Left ventricle myocardium superior (tissue), 1 donor: ENCODE measurements at regions not wholly inside any gene's neighbourhood (a gene's known extent, or its start where the extent isn't known, plus 50 kb on each side); places are given as distances from the start of the nearest gene placed in this dataset.
"Not testable (repeated sequence)": the region's sequence is repeated elsewhere in the genome, so short reads cannot be mapped to it uniquely, and the experiment has no call there.

ENCODE experiments used
- ATAC-seq: fragments of 200-7000 bp; cut with Tn5 transposase; one replicate; pipeline ENCODE4 v1.9.1; 2020; ENCODE audit warnings: mild to moderate bottlenecking, moderate library complexity
- DNase-seq: peaks from one replicate; pipeline ENCODE4 v3.0.0-alpha.2; 2020
- intact Hi-C: fragments of 100-400 bp; cut with micrococcal nuclease; formaldehyde crosslinking; loops from one replicate; pipeline ENCODE4 v1.11.0; 2022
- donor health status: DM: no; HTN: yes; CAD: no; lungs with severe emphysema.

DNA sequence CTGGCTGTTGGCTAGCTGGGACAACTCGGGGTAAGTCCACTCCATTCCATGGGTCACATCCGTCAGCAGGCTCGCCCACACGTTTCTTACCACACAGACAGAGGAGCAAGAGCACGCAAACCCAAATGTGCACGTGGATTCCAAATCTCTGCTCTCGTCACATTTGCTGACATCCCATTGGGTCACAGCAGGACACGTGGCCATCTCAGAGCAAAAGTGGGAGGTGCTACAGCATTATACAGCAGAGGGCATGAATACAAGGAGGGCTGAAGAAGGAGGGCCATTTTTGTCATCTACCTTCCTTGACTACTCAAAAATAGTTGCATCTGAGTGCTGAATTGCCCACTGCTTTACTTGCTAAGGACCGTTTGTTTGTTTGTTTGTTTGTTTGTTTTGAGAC is 84.7 kb downstream of the RBBP6 start:
- no peak for DNase-seq
- no peak for ATAC-seq
- intact Hi-C loops: no loop called here

DNA sequence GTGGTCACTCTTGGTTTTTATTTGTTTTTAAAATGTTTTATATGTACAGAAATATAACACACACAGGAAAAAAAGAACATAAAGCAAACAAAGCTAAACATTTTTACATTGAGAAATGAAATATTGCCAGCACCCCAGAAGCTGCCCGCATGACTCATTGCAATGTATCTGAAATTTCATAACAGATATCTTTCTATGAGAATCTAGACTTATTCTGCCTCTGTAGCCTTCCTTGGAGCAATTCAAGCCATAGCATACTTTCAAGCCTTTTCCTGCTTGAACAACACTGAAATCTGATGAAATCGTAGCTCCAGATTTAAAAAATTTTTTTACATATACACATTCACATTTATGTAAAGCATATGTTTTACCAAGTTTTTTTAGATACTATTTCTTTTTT is 86.9 kb downstream of the RBBP6 start:
- intact Hi-C loops: no loop called here
- no peak for ATAC-seq
- no peak for DNase-seq

DNA sequence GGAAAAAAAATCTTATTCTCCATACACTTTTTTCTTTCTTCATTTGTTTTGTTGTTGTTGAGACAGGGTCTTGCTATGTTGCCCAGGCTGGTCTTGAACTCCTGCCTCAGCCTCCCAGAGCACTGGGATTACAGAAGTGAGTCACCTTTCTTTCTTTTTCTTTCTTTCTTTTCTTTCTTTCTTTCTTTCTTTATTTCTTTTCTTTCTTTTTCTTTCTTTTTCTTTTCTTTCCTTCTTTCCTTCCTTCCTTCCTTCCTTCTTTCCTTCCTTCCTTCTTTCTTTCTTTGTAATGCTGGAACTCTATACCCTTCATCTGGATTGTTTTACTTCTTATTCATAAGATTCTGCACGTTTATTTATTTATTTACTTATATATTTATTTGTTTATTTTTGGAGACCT is 94.5 kb upstream of the TNRC6A start:
- intact Hi-C loops: no loop called here
- DNase-seq: no peak
- ATAC-seq: no peak

DNA sequence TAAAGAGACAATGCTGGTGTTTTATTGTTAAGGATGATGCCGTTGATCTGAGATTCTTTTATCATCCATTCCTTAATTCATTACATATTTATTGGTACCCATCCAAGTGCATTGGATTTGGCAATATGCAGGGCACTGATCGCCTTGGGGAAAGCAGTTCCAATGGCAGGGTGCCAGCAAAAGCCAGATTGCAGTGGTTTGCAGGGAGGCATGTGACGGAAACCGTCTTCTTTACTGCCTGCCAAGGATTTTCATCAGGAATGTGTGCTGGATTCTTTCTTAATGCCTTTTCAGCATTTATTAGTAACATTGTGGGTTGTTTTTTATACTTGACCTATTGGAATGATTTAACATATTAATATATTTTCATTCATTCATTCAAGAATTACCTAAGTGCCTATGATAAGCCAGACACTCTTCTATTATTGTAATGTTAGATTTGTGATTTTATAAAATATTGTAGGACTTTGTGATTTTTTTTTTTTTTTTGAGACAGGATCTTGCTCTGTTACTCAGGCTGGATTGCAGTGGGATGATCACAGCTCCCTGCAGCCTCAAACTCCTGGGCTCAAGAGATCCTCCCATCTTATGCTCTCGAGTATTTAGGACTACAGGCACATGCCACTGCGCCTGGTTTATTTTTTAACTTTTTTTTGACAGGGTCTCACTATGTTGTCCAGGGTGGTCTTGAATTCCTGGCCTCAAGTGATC is 93.4 kb upstream of the TNRC6A start:
- DNase-seq (peak; percentile 79), ATAC-seq (peak; percentile 80)
- intact Hi-C loops: no loop called here

DNA sequence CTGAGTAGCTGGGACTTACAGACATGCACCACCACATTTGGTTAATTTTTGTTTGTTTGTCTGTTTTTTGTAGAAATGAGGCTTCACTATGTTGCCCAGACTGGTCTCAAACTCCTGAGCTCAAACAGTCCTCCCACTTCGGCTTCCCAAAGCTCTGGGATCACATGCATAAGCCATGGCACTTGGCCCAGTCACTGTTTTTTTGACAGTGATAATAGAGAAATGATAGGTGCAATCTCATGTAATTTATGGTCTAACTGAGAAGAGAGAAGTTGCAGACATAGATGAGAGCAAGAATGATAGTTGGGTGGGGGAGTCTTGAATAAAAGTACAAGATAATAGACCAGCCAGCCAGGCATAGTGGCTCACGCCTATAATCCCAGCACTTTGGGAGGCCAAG is 89.7 kb upstream of the TNRC6A start:
- intact Hi-C loops: no loop called here
- ATAC-seq (peak; percentile 20), DNase-seq (no peak)

DNA sequence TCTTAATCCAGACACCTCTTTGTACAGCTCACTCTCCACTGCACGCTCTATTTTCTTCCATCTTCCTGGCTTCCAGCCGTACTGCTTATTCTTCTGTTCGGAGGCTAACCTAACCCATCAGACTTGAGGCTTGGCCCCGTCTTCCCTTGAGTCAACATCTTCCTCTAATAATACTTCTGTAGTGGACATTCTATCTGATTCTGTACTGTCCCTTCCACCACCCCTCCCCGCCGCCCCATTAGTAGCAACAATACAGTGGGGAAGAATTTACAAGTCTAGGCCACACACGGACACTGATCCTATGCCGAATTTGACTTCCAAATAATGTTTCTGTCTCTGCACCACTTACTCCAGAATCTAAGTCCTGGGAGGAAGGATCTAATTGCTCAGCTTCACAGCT is 86.0 kb upstream of the TNRC6A start:
- no peak for DNase-seq
- intact Hi-C loops: no loop called here
- ATAC-seq: no peak

DNA sequence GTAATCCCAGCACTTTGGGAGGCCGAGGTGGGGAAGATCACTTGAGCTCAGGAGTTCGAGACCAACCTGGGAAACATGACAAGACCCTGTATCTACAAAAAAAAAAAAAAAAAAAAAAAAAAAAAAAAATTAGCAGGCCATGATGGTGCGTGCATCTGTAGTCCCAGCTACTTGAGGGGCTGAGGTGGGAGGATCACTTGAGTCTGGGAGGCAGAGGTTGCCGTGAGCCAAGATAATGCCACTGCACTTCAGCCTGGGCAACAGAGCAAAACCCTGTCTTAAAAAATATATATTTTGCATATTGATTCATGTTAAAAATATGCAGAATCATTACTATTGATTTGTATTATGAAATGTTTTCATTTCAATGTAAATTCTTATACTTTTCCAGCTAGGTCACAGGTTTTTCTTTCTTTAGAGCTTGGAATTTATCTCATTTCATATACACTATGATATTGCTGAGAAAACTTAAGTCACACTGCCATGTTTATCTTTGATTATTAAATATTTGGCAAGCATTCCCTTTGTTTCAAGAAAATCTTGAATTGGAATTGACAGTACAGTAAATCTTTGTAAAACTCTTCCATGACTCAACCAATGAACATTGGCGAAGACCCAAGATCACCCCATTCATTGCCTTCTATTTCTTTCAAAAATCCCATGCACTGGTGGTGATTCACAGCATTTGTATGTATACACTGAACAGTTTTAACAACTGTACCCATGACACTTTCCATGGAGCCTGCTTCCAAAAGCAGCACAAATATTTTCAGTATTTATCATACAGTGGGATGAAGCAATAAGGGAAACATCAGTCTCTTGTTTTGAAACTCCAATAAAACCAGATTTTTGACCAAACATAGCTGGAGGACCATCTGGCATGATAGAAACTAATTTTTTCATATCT is 83.5 kb upstream of the TNRC6A start:
- peak; percentile 69 for ATAC-seq
- intact Hi-C loops: no loop called here
- no peak for DNase-seq

DNA sequence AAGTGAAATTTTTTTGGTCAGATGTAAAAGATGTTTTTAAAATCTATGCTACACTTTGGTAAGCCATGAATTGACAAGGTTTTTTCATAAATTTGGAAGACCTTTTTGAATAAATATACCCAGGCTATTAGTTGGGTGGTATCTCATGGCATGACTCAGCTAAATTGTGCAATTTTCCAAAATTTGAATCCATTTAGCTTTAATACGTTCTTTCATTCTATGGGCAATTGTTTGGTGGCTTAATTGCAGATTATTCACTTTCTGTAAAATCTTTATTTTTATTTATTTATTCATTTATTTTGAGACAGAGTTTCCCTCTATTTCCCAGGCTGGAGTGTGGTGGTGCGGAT is 82.8 kb upstream of the TNRC6A start:
- ATAC-seq (no peak), DNase-seq (no peak)
- intact Hi-C loops: no loop called here

DNA sequence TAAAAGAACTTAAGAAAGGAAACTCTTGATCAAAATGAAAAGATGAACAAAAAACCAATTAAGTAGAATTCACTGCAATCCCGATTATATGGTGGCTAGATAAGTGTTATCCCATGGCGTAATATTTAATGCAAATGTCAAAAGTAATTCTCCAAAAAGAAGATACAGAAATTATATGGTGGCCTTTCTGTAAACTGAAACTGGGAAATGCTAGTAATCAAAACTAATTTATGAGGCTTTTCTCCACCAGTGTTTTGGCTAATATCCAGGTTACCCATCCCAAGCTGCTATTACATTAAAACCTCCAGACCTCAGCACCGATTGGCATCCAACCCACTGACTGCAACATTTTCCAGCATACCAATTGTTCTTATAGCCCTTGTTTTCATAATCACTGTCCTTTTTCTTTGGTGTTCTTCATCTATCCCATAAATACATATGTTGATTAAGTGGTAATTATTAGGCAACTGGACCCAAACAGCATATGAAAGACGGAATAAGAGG is 77.2 kb upstream of the TNRC6A start:
- intact Hi-C loops: no loop called here
- no peak for ATAC-seq

DNA sequence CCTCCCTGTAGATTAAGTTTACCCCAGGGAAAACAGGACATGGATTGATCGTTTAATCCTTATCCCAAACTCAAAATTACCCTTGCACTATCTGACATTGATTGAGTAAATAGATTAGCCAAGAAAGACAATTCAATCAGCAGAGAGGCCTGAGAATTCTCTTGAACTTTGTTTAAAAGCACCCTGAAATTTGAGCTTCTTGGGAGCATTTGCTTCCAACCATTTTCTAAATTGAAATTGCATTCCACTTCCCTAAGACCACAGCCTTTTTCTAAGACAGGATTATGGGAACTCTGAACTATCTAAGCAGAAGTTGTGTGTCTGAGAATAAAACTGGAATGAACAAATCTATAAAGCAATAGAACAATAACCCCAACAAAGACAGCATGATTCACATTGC is 76.6 kb upstream of the TNRC6A start:
- ATAC-seq: no peak
- DNase-seq: no peak
- intact Hi-C loops: no loop called here

More for the DNA sequence above, 77.2 kb upstream of the TNRC6A start:
- no peak for DNase-seq

DNA sequence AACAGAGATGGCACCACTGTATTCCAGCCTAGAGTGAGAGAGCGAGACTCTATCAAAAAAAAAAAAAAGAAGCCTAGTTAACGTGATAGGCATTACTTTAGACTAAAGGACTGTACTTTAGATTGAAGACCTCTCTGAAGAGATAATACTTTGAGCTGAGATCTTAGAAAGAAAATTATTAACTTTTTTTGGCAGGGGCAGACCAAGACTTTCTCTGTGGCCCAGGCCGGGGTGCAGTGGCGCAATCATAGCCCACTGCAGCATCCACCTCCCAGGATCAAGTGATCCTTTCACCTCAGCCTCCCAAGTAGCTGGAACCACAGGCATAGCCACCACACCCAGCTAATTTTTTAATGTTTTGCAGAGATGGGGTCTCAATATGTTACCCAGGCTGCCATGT is 75.7 kb upstream of the TNRC6A start:
- DNase-seq: no peak
- no peak for ATAC-seq
- intact Hi-C loops: no loop called here

DNA sequence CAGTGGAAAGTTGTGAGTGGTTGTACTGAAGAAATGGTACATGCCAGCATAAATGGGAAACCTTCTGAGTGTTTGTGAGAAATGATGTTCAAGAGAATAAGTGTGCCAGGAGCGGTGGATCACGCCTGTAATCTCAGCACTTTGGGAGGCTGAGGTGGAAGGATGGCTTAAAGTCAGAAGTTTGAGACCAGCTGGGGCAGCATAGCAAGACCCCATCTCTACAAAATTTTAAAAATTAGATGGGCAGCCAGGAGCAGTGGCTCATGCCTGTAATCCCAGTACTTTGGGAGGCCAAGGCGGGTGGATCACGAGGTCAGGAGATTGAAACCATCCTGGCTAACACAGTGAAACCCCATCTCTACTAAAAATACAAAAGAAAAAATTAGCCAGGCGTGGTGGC is 63.5 kb upstream of the TNRC6A start:
- DNase-seq, ATAC-seq, intact Hi-C loops: not testable (repeated sequence)

DNA sequence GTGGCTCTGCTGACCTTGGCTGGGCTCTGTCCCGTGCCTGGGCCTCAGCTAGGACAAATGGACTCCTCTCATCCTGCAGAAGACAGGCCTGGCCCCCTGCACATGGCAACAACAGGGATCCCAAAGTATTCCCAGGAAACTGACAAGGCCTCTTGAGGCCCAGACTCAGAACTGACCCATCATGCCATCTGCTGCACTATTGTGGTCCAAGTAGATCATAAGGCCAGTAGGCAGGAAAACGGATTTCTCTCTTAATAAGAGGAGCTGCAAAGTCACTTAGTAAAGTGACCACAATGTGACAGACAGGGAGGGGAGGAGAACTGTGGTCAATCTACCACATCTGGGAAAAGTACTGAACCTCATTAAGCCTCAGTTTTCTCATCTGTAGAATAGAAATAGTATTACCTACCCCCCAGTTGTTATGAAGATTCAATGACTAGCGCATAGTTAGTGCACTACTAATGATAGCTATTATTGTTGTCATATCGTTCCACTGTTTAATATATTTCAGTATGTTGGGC is 62.1 kb upstream of the TNRC6A start:
- DNase-seq (no peak), ATAC-seq (no peak)
- intact Hi-C loops: no loop called here

DNA sequence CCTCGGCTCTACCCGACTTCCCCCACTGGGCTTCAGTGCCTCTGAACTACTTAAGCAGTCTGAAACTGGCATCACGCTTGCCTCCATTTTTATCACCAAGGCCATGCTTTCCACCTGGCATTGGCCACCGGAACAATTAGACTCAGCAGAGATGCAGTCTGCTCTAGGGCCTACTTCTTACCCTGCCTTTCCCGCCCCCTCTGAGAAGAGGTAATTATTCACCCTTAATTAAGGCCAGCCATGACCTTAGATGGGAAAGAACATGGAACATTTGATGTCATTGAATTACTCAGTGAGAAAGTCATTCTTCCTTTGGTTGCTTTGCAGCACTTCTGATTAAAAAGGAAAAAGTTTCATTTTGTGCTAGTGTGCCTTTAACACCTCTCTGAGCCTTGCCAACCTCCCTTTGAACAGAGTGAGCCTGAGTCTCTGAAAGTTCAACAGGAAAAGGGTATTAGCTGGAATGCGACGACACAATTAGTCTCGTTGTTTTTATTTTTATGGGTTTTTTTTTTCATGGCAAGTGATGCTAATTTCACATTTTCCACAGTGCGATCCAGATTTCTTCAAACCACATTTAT is 60.9 kb upstream of the TNRC6A start:
- intact Hi-C loops: no loop called here
- DNase-seq: no peak
- peak; percentile 19 for ATAC-seq

DNA sequence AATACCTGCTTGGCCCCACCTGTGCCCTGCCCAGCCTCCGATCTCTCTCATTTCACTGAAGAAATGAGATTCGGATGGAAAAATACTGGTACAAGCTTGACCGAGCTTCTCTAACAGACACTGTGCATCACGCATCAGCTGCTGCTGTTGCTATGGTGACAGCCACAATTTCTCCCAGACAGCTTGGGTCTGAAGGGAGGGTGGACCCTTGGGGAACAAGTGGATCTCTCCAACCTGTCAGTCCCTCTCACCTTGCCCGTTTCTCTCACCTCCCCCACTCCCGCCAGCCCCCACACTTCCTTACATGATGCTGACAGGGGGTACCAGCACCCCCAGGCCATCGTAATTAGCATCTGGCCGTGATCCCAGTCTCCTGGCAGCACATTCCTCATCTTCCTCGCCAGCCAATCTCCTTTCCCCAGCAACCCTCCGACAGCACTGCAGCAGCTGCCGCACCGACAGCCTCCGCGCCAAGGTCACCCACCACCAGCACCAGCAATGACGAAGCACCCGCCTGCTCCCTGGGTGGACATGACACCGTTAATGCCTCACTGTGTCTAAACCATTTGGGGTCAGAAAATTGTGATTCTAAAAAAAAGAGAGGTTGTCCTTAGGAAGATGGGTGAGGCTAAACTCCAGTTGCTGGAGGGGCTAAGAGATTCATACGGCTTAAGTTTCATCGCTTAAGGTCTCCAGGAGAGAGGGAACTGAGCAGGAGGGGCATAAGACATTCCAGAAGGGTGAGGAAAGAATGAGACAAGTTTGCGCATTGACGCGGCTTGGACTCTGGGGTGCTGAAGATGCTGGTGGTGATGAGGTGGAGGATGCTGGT is 58.6 kb upstream of the TNRC6A start:
- peak; percentile 71 for DNase-seq
- ATAC-seq: peak; percentile 83
- intact Hi-C loops: no loop called here

DNA sequence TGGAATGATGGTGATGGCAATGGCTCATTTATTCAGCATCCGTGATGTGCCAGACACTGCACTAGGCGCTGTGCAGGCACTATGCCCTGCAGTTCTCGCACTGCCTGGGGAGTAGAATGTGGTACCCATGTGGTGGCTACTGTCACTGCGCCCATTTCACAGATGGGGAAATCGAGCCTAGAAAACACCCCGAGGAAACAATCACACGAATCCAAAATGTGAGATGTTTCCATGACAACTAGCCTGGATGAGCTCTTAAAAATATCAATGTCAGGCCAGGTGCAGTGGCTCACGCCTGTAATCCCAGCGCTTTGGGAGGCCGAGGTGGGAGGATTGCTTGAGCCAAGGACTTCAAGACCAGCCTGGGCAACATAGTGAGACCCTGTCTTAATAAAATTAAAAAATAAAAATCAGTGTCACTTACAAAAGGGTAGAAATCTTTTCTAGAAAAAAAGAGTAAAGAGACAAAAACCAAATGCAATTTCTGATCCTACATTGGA is 57.9 kb upstream of the TNRC6A start:
- intact Hi-C loops: no loop called here
- DNase-seq: no peak
- ATAC-seq: no peak

DNA sequence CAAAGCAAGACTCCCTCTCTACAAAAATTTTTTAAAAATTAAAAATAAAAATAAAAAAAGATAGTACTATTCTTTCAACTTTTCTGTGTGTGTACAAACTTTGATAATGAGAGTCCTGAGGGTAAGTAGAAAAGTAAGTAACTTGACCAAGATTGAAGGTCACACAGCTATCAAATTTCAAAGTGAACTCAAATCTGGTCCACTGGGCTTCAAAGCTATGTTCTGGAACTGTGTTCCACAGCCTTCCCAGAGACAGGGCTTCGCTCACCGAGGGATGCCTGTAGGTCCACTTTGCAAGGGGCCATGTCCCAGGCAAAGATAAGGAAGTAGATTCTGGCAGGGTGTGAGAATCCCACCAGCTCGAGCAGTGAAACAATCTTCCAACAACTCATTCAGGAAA is 56.3 kb upstream of the TNRC6A start:
- no peak for DNase-seq
- ATAC-seq: no peak
- intact Hi-C loops: no loop called here

DNA sequence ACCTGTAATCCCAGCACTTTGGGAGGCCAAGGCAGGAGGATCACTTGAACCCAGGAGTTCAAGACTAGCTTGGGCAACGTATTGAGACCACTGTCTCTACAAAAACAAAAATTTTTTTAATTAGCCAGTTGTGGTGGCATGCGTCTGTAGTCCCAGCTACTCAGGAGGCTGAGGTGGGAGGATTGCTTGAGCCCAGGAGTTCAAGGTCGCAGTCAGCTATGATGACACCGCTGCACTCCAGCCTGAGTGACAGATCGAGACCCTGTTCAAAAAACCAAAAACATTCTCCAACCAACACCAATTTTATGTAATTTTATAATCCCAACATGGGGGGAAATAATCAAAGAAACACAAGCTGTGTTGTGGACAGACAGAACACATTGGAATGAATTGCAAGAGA is 54.6 kb upstream of the TNRC6A start:
- no peak for ATAC-seq
- no peak for DNase-seq
- intact Hi-C loops: no loop called here

DNA sequence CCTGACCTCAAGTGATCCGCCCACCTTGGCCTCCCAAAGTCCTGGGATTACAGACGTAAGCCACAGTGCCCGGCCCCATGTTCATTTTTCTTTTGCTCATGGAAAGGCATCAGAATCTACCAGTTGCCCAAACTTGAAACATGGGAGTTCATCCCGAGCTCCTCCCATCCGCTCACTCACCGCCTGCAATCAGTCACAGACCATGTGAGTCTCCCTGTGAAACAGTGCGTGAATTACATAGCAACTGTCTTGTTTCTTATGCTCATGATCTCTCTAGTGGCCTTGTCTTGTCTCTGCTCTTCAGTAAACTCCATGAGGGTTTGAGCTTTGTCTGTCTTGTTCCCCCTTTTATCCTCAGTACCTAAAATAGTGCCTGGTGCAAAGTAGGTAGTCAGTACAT is 52.1 kb upstream of the TNRC6A start:
- ATAC-seq: no peak
- intact Hi-C loops: no loop called here
- no peak for DNase-seq
